NCI-H1048 (cell line): ENCODE measurements at regions not wholly inside any gene's neighbourhood (a gene's known extent, or its start where the extent isn't known, plus 50 kb on each side); places are given as distances from the start of the nearest gene placed in this dataset.
"Not testable (repeated sequence)": the region's sequence is repeated elsewhere in the genome, so short reads cannot be mapped to it uniquely, and the experiment has no call there.

Experiments
- DNase-seq: peaks from one replicate; lab custom pipeline; 2025; lab: John Stamatoyannopoulos, UW

- no peak for DNase-seq
Observed at GRCh38 chr13:26895808-26896466, 135.4 kb upstream of the GPR12 start.

GRCh38 chr13:26895081-26895807 lies 134.7 kb upstream of the GPR12 start:
- no peak for DNase-seq

- DNase-seq = no peak
Observed at GRCh38 chr13:26888632-26889031, 128.0 kb upstream of the GPR12 start.

GRCh38 chr13:26887594-26887993 lies 127.0 kb upstream of the GPR12 start:
- no peak for DNase-seq

- DNase-seq = no peak
Observed at GRCh38 chr13:26883613-26884257, 123.1 kb upstream of the GPR12 start.

GRCh38 chr13:26882731-26883130 lies 122.1 kb upstream of the GPR12 start:
- no peak for DNase-seq

GRCh38 chr13:26881154-26881553 lies 120.6 kb upstream of the GPR12 start:
- no peak for DNase-seq

GRCh38 chr13:26880735-26881134 lies 120.1 kb upstream of the GPR12 start:
- no peak for DNase-seq

- no peak for DNase-seq
Observed at GRCh38 chr13:26878438-26878837, 117.9 kb upstream of the GPR12 start.

- no peak for DNase-seq
Observed at GRCh38 chr13:26873386-26873698, 112.8 kb upstream of the GPR12 start.

- peak; percentile 4 for DNase-seq
Observed at GRCh38 chr13:26872525-26873385, 112.2 kb upstream of the GPR12 start.

GRCh38 chr13:26867451-26868091 lies 107.0 kb upstream of the GPR12 start:
- no peak for DNase-seq

GRCh38 chr13:26864576-26864975 lies 104.0 kb upstream of the GPR12 start:
- DNase-seq = no peak

- DNase-seq = no peak
Observed at GRCh38 chr13:26861941-26862340, 101.4 kb upstream of the GPR12 start.

- no peak for DNase-seq
Observed at GRCh38 chr13:26855921-26856320, 95.3 kb upstream of the GPR12 start.

- no peak for DNase-seq
Observed at GRCh38 chr13:26855071-26855470, 94.5 kb upstream of the GPR12 start.

GRCh38 chr13:26853323-26853722 lies 92.7 kb upstream of the GPR12 start:
- no peak for DNase-seq

GRCh38 chr13:26847281-26847680 lies 86.7 kb upstream of the GPR12 start:
- no peak for DNase-seq

- not testable (repeated sequence) for DNase-seq
Observed at GRCh38 chr13:26845063-26845462, 84.5 kb upstream of the GPR12 start.

- no peak for DNase-seq
Observed at GRCh38 chr13:26839682-26840081, 79.1 kb upstream of the GPR12 start.

GRCh38 chr13:26838821-26839220 lies 78.2 kb upstream of the GPR12 start:
- no peak for DNase-seq

- no peak for DNase-seq
Observed at GRCh38 chr13:26837997-26838396, 77.4 kb upstream of the GPR12 start.
